GM23248 (cell line): ENCODE measurements at regions not wholly inside any gene's neighbourhood (a gene's known extent, or its start where the extent isn't known, plus 50 kb on each side); places are given as distances from the start of the nearest gene placed in this dataset.

Experiments used
- EZH2 ChIP-seq: fragments of 200-600 bp; sonication (generic); IDR thresholded peaks from 2 replicates; pipeline ENCODE4 v1.6.1; 2018; ENCODE audit warnings: antibody characterized with exemption, mild to moderate bottlenecking; ENCODE audit not compliant: insufficient read depth, poor library complexity, severe bottlenecking
- EZH2phosphoT487 ChIP-seq: fragments of 200-600 bp; sonication (generic); IDR thresholded peaks from 2 replicates; pipeline ENCODE4 v1.6.1; 2018; ENCODE audit warnings: antibody characterized with exemption, moderate library complexity, mild to moderate bottlenecking, low read depth; ENCODE audit not compliant: insufficient read depth

GRCh38 chr4:13706716-13707115, 79.2 kb upstream of the BOD1L1 start:
- no peak for TF ChIP-seq EZH2phosphoT487
- no peak for TF ChIP-seq EZH2
